Femur (tissue), 1 donor: ENCODE measurements at regions not wholly inside any gene's neighbourhood (a gene's known extent, or its start where the extent isn't known, plus 50 kb on each side); places are given as distances from the start of the nearest gene placed in this dataset.

ENCODE experiments used
- DNase-seq: peaks from one replicate; pipeline ENCODE4 v3.0.0-alpha.2; 2017

GRCh38 chr14:97411938-97412612 is 614.9 kb downstream of the VRK1 start:
- no peak for DNase-seq

- no peak for DNase-seq
These were observed 615.9 kb downstream of the VRK1 start for GRCh38 chr14:97413022-97413539.

GRCh38 chr14:97413966-97414717 is 617.0 kb downstream of the VRK1 start:
- no peak for DNase-seq

- DNase-seq, result no peak
These were observed 617.5 kb downstream of the VRK1 start for GRCh38 chr14:97414718-97415098.

GRCh38 chr14:97415907-97416306 is 618.7 kb downstream of the VRK1 start:
- no peak for DNase-seq

- no peak for DNase-seq
These were observed 619.4 kb downstream of the VRK1 start for GRCh38 chr14:97416550-97416949.

GRCh38 chr14:97417331-97417730 is 620.1 kb downstream of the VRK1 start:
- DNase-seq, result no peak

GRCh38 chr14:97420211-97420610 is 623.0 kb downstream of the VRK1 start:
- DNase-seq, result no peak

- no peak for DNase-seq
These were observed 629.6 kb downstream of the VRK1 start for GRCh38 chr14:97426776-97427175.

- DNase-seq, result no peak
These were observed 631.7 kb downstream of the VRK1 start for GRCh38 chr14:97428808-97429440.

- DNase-seq, result no peak
These were observed 635.4 kb downstream of the VRK1 start for GRCh38 chr14:97432586-97432985.

GRCh38 chr14:97441740-97442362 is 644.7 kb downstream of the VRK1 start:
- DNase-seq, result no peak

GRCh38 chr14:97442363-97442762 is 645.2 kb downstream of the VRK1 start:
- no peak for DNase-seq

- DNase-seq, result no peak
These were observed 646.2 kb downstream of the VRK1 start for GRCh38 chr14:97443412-97443811.

- no peak for DNase-seq
These were observed 647.1 kb downstream of the VRK1 start for GRCh38 chr14:97444248-97444647.

GRCh38 chr14:97445367-97445766 is 648.2 kb downstream of the VRK1 start:
- no peak for DNase-seq

- no peak for DNase-seq
These were observed 648.9 kb downstream of the VRK1 start for GRCh38 chr14:97446087-97446486.

- no peak for DNase-seq
These were observed 655.1 kb downstream of the VRK1 start for GRCh38 chr14:97452314-97452713.

GRCh38 chr14:97453991-97454390 is 656.8 kb downstream of the VRK1 start:
- no peak for DNase-seq

GRCh38 chr14:97456462-97456861 is 659.3 kb downstream of the VRK1 start:
- DNase-seq, result no peak

GRCh38 chr14:97456958-97457357 is 659.8 kb downstream of the VRK1 start:
- DNase-seq, result no peak

GRCh38 chr14:97457575-97458085 is 660.4 kb downstream of the VRK1 start:
- DNase-seq, result no peak

- DNase-seq, result peak; percentile 20
These were observed 661.1 kb downstream of the VRK1 start for GRCh38 chr14:97458255-97458654.
